Astrocyte (in vitro differentiated cells and primary cell): ENCODE measurements at regions not wholly inside any gene's neighbourhood (a gene's known extent, or its start where the extent isn't known, plus 50 kb on each side); places are given as distances from the start of the nearest gene placed in this dataset.

Source experiments
- DNase-seq: peaks from one replicate; pipeline ENCODE4 v3.0.0-alpha.2; 2010; ENCODE audit warnings: low read depth
- FAIRE-seq: peaks from 2 replicates; lab custom pipeline; 2011; peaks lifted over from hg19 to GRCh38; lab: Jason Lieb, UNC
- H2AFZ ChIP-seq: 2 replicates; pipeline ENCODE4 v1.6.0; 2012; ENCODE audit warnings: low read depth, low read length, inconsistent platforms
- H3K27ac ChIP-seq: 2 replicates; pipeline ENCODE4 v1.5.1; 2011; ENCODE audit warnings: low read depth, low read length, inconsistent platforms
- H3K27me3 ChIP-seq: 2 replicates; pipeline ENCODE4 v1.6.0; 2011; ENCODE audit warnings: low read length, inconsistent platforms; ENCODE audit not compliant: insufficient read depth
- H3K36me3 ChIP-seq: 2 replicates; pipeline ENCODE4 v1.5.1; 2011; ENCODE audit warnings: low read length, inconsistent platforms; ENCODE audit not compliant: insufficient read depth
- H3K4me1 ChIP-seq: 2 replicates; pipeline ENCODE4 v1.5.1; 2011; ENCODE audit warnings: low read length, inconsistent platforms; ENCODE audit not compliant: insufficient read depth
- H3K4me2 ChIP-seq: 2 replicates; pipeline ENCODE4 v1.6.0; 2012; ENCODE audit warnings: low read length, inconsistent platforms
- H3K4me3 ChIP-seq: 2 replicates; pipeline ENCODE4 v1.5.1; 2011; ENCODE audit warnings: low read depth, mild to moderate bottlenecking, low read length, inconsistent platforms; ENCODE audit not compliant: insufficient read depth
- H3K79me2 ChIP-seq: 2 replicates; pipeline ENCODE4 v1.6.0; 2012; ENCODE audit warnings: mild to moderate bottlenecking, low read length, inconsistent platforms; ENCODE audit not compliant: insufficient read depth
- H3K9ac ChIP-seq: 2 replicates; pipeline ENCODE4 v1.6.0; 2012; ENCODE audit warnings: mild to moderate bottlenecking, low read length, inconsistent platforms
- H3K9me3 ChIP-seq: 2 replicates; pipeline ENCODE4 v1.5.1; 2012; ENCODE audit warnings: low read depth, mild to moderate bottlenecking, low read length, inconsistent platforms; ENCODE audit not compliant: insufficient read depth
- H4K20me1 ChIP-seq: 2 replicates; pipeline ENCODE4 v1.6.0; 2012; ENCODE audit warnings: low read length, inconsistent platforms; ENCODE audit not compliant: insufficient read depth
- H3K27ac Mint-ChIP-seq: one replicate; pipeline ENCODE4 v1.8.0; 2021; ENCODE audit warnings: mild to moderate bottlenecking, mixed read lengths; ENCODE audit not compliant: unreplicated experiment
- H3K27me3 Mint-ChIP-seq: one replicate; pipeline ENCODE4 v1.8.0; 2021; ENCODE audit warnings: low read depth, mixed read lengths; ENCODE audit not compliant: unreplicated experiment
- H3K36me3 Mint-ChIP-seq: one replicate; pipeline ENCODE4 v1.8.0; 2021; ENCODE audit warnings: low read depth, mixed read lengths; ENCODE audit not compliant: unreplicated experiment
- H3K4me1 Mint-ChIP-seq: one replicate; pipeline ENCODE4 v1.8.0; 2021; ENCODE audit warnings: low read depth, mixed read lengths; ENCODE audit not compliant: unreplicated experiment
- H3K4me3 Mint-ChIP-seq: one replicate; pipeline ENCODE4 v1.8.0; 2021; ENCODE audit warnings: mild to moderate bottlenecking, moderate library complexity, mixed read lengths; ENCODE audit not compliant: unreplicated experiment
- H3K9me3 Mint-ChIP-seq: one replicate; pipeline ENCODE4 v1.8.0; 2021; ENCODE audit warnings: mild to moderate bottlenecking, mixed read lengths; ENCODE audit not compliant: unreplicated experiment
- CTCF ChIP-seq: IDR thresholded peaks from 2 replicates; pipeline ENCODE4 v1.5.1; 2011; ENCODE audit warnings: low read depth, mild to moderate bottlenecking, inconsistent platforms, low read length, moderate library complexity; ENCODE audit not compliant: insufficient read depth
- EZH2 ChIP-seq: IDR thresholded peaks from 2 replicates; pipeline ENCODE4 v1.6.1; 2012; ENCODE audit warnings: mild to moderate bottlenecking, low read length, inconsistent platforms; ENCODE audit not compliant: insufficient read depth

GRCh38 chr6:121837545-121838229 is 402.2 kb downstream of the GJA1 start:
- no peak overlapping the region for H3K4me2 ChIP-seq
- H3K27ac ChIP-seq, result no peak overlapping the region
- H3K79me2 ChIP-seq, result no peaks in the 10 kb centered on the region
- H3K9me3 Mint-ChIP-seq, result no peaks in the 10 kb centered on the region
- H3K27ac Mint-ChIP-seq, result peak overlapping the region; percentile 83
- no peak for FAIRE-seq
- peaks cover 28% of the 10 kb centered on the region for H3K4me1 Mint-ChIP-seq
- H2AFZ ChIP-seq, result no peak overlapping the region
- H3K4me1 ChIP-seq, result peaks cover 6% of the 10 kb centered on the region
- no peaks in the 10 kb centered on the region for H3K27me3 ChIP-seq
- TF ChIP-seq CTCF (no peak), EZH2 (no peak)
- no peak overlapping the region for H3K4me3 ChIP-seq
- no peaks in the 10 kb centered on the region for H4K20me1 ChIP-seq
- H3K9ac ChIP-seq, result no peak overlapping the region
- DNase-seq, result no peak
- no peaks in the 10 kb centered on the region for H3K9me3 ChIP-seq
- H3K36me3 ChIP-seq, result no peaks in the 10 kb centered on the region
- H3K4me3 Mint-ChIP-seq, result no peak overlapping the region
- H3K36me3 Mint-ChIP-seq, result no peaks in the 10 kb centered on the region
- H3K27me3 Mint-ChIP-seq, result no peaks in the 10 kb centered on the region

- Mint-ChIP-seq H3K9me3 (no peaks in the 10 kb centered on the region), H3K27ac (no peak overlapping the region), H3K27me3 (no peaks in the 10 kb centered on the region), H3K4me3 (no peak overlapping the region), H3K36me3 (no peaks in the 10 kb centered on the region), H3K4me1 (peaks cover 28% of the 10 kb centered on the region)
- H3K79me2 ChIP-seq, result no peaks in the 10 kb centered on the region
- TF ChIP-seq EZH2 (no peak), CTCF (no peak)
- H3K9ac ChIP-seq, result no peak overlapping the region
- H3K36me3 ChIP-seq, result no peaks in the 10 kb centered on the region
- H3K4me3 ChIP-seq, result no peak overlapping the region
- DNase-seq (peak; percentile 90), FAIRE-seq (peak; percentile 52)
- H3K27me3 ChIP-seq, result no peaks in the 10 kb centered on the region
- H2AFZ ChIP-seq, result no peak overlapping the region
- no peaks in the 10 kb centered on the region for H3K9me3 ChIP-seq
- no peak overlapping the region for H3K4me2 ChIP-seq
- H3K4me1 ChIP-seq, result peaks cover 6% of the 10 kb centered on the region
- H3K27ac ChIP-seq, result no peak overlapping the region
- no peaks in the 10 kb centered on the region for H4K20me1 ChIP-seq
Measured at GRCh38 chr6:121838842-121839241, 403.4 kb downstream of the GJA1 start.

GRCh38 chr6:121839896-121840295 is 404.4 kb downstream of the GJA1 start:
- Histone ChIP-seq H3K27me3 (no peaks in the 10 kb centered on the region), H4K20me1 (no peaks in the 10 kb centered on the region), H3K9me3 (no peaks in the 10 kb centered on the region), H3K4me1 (peaks cover 6% of the 10 kb centered on the region), H3K4me2 (no peak overlapping the region), H3K4me3 (no peak overlapping the region), H2AFZ (no peak overlapping the region), H3K9ac (no peak overlapping the region), H3K27ac (no peak overlapping the region), H3K79me2 (no peaks in the 10 kb centered on the region), H3K36me3 (no peaks in the 10 kb centered on the region)
- Mint-ChIP-seq H3K9me3 (no peaks in the 10 kb centered on the region), H3K4me3 (no peak overlapping the region), H3K4me1 (peaks cover 28% of the 10 kb centered on the region), H3K27ac (no peak overlapping the region), H3K36me3 (no peaks in the 10 kb centered on the region), H3K27me3 (no peaks in the 10 kb centered on the region)
- FAIRE-seq, result peak; percentile 47
- TF ChIP-seq EZH2 (no peak), CTCF (no peak)
- DNase-seq, result no peak
